ENCODE measurements at regions not wholly inside any gene's neighbourhood (a gene's known extent, or its start where the extent isn't known, plus 50 kb on each side); places are given as distances from the start of the nearest gene placed in this dataset.

DNA sequence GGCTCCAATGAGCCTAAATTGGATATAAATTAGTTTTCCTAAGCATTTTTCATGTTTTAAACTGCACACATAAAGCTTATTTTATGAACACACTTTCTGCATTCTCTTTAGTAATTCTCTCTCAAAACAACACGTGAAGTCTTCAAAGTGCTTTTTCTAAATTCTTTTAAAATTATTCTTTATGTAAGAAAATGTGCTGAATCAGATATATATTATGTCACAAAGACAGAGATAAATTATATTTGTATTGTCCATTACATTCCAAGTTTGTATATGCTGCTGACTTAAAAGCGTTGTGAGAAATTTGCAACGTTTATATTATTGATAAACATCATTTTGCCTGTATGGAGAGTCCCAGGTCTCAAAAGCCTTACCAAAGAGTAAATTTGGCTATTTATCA is 465.2 kb downstream of the BCAT1 start:
- no peak for TF ChIP-seq NFIC (IDR thresholded peaks at IDR 0.05; ENCODE audit: low read length)
- no peak for TF ChIP-seq NFE2L1 (CRISPR knock-in tag; IDR thresholded peaks at IDR 0.05; ENCODE audit: borderline replicate concordance)
- no peak for TF ChIP-seq SMARCE1 (IDR thresholded peaks at IDR 0.05; ENCODE audit: borderline replicate concordance)
- TF ChIP-seq, protein P1, sequence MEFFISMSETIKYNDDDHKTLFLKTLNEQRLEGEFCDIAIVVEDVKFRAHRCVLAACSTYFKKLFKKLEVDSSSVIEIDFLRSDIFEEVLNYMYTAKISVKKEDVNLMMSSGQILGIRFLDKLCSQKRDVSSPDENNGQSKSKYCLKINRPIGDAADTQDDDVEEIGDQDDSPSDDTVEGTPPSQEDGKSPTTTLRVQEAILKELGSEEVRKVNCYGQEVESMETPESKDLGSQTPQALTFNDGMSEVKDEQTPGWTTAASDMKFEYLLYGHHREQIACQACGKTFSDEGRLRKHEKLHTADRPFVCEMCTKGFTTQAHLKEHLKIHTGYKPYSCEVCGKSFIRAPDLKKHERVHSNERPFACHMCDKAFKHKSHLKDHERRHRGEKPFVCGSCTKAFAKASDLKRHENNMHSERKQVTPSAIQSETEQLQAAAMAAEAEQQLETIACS (CRISPR knock-in tag; IDR thresholded peaks at IDR 0.05): no peak
- no peak for TF ChIP-seq ZNF775 (CRISPR knock-in tag; IDR thresholded peaks at IDR 0.05; ENCODE audit: borderline replicate concordance)
- TF ChIP-seq ZKSCAN8 (CRISPR knock-in tag; IDR thresholded peaks at IDR 0.05; ENCODE audit: borderline replicate concordance): no peak
- no peak for TF ChIP-seq ATRX (CRISPR knock-in tag; IDR thresholded peaks at IDR 0.05; ENCODE audit: borderline replicate concordance)
- TF ChIP-seq POLR2A (IDR thresholded peaks at IDR 0.05; ENCODE audit: insufficient read depth in 1 of 2, low read depth in 2 of 2, low read length in 2 of 2): no peak
- TF ChIP-seq CHD2 (IDR thresholded peaks at IDR 0.05; ENCODE audit: low read depth, low read length): no peak
- no peak for TF ChIP-seq RFX5 (IDR thresholded peaks at IDR 0.05; ENCODE audit: low read depth, low read length)
- TF ChIP-seq, protein P2, sequence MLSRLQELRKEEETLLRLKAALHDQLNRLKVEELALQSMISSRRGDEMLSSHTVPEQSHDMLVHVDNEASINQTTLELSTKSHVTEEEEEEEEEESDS (CRISPR knock-in tag; IDR thresholded peaks at IDR 0.05; ENCODE audit: borderline replicate concordance): no peak
- no peak for TF ChIP-seq ZBTB7B (CRISPR knock-in tag; IDR thresholded peaks at IDR 0.05)

Data from HepG2 (cell line).